CD4-positive, alpha-beta memory T cell (primary cell): ENCODE measurements at regions not wholly inside any gene's neighbourhood (a gene's known extent, or its start where the extent isn't known, plus 50 kb on each side); places are given as distances from the start of the nearest gene placed in this dataset.
"Not testable (repeated sequence)": the region's sequence is repeated elsewhere in the genome, so short reads cannot be mapped to it uniquely, and the experiment has no call there.

Source experiments
- CTCF ChIA-PET: fragments of 350-600 bp; sonication (Branson Sonifier 250); formaldehyde crosslinking; loops from one replicate; lab custom pipeline; 2021; ENCODE audit warnings: inconsistent platforms; ENCODE audit not compliant: partially characterized antibody; lab: Charles Lee
- POLR2A ChIA-PET: fragments of 350-600 bp; sonication (Branson Sonifier 250); formaldehyde crosslinking; loops from one replicate; lab custom pipeline; 2021; ENCODE audit not compliant: partially characterized antibody; lab: Charles Lee
- DNase-seq, 5 donors: peaks; one replicate each; pipeline versions ENCODE4 v3.0.0 to v3.0.0-alpha.2; 2020 to 2022; ENCODE audit warnings: mixed read lengths in 1 of 5
- H3K27ac ChIP-seq: one replicate; pipeline ENCODE4 v1.7.0; 2013; ENCODE audit warnings: low read depth, low read length
- H3K27me3 ChIP-seq: 2 replicates; pipeline ENCODE4 v1.7.0; 2013; ENCODE audit warnings: mild to moderate bottlenecking, low read length, moderate library complexity; ENCODE audit not compliant: insufficient read depth
- H3K36me3 ChIP-seq: 2 replicates; pipeline ENCODE4 v1.7.0; 2013; ENCODE audit warnings: mild to moderate bottlenecking, low read length, moderate library complexity; ENCODE audit not compliant: insufficient read depth
- H3K4me1 ChIP-seq: 2 replicates; pipeline ENCODE4 v1.7.0; 2013; ENCODE audit warnings: mild to moderate bottlenecking, low read length, moderate library complexity; ENCODE audit not compliant: insufficient read depth
- H3K4me3 ChIP-seq, 2 donors: one replicate each; pipeline ENCODE4 v1.7.0; 2013; ENCODE audit warnings: low read length in 2 of 2, mild to moderate bottlenecking in 1 of 2
- H3K9me3 ChIP-seq, 2 donors: one replicate each; pipeline ENCODE4 v1.7.0; 2013; ENCODE audit warnings: low read length in 2 of 2, control low read depth in 1 of 2; ENCODE audit not compliant: control insufficient read depth in 1 of 2
- H3K27ac Mint-ChIP-seq, 7 donors: one replicate each; pipeline ENCODE4 v1.8.0; 2020 to 2021; ENCODE audit warnings: mixed read lengths in 7 of 7, mild to moderate bottlenecking in 6 of 7, inconsistent platforms in 3 of 7, moderate library complexity in 3 of 7
- H3K27me3 Mint-ChIP-seq, 2 donors: one replicate each; pipeline ENCODE4 v1.8.0; 2020 to 2021; ENCODE audit warnings: mixed read lengths in 2 of 2
- H3K36me3 Mint-ChIP-seq, 2 donors: one replicate each; pipeline ENCODE4 v1.8.0; 2020 to 2021; ENCODE audit warnings: mixed read lengths in 2 of 2, inconsistent platforms in 1 of 2, mild to moderate bottlenecking in 1 of 2
- H3K4me1 Mint-ChIP-seq, 4 donors: one replicate each; pipeline ENCODE4 v1.8.0; 2020 to 2021; ENCODE audit warnings: mixed read lengths in 4 of 4, mild to moderate bottlenecking in 1 of 4
- H3K4me3 Mint-ChIP-seq, 8 donors: one replicate each; pipeline ENCODE4 v1.8.0; 2020 to 2021; ENCODE audit warnings: mixed read lengths in 8 of 8, mild to moderate bottlenecking in 7 of 8, moderate library complexity in 6 of 8, inconsistent platforms in 3 of 8
- H3K9me3 Mint-ChIP-seq, 8 donors: one replicate each; pipeline ENCODE4 v1.8.0; 2020 to 2021; ENCODE audit warnings: mixed read lengths in 8 of 8, mild to moderate bottlenecking in 5 of 8, inconsistent platforms in 3 of 8, moderate library complexity in 1 of 8
- intact Hi-C: fragments of 100-400 bp; cut with micrococcal nuclease; formaldehyde crosslinking; loops from one replicate; pipeline ENCODE4 v1.15.1; 2023

- H3K4me1 ChIP-seq, H3K27me3 ChIP-seq, H3K9me3 Mint-ChIP-seq, H3K27ac ChIP-seq, H3K27me3 Mint-ChIP-seq, H3K36me3 Mint-ChIP-seq, DNase-seq, H3K36me3 ChIP-seq, intact Hi-C loops, H3K9me3 ChIP-seq, H3K27ac Mint-ChIP-seq, CTCF ChIA-PET, H3K4me3 Mint-ChIP-seq, H3K4me3 ChIP-seq: not testable (repeated sequence)
- POLR2A ChIA-PET: interaction anchor here (0.6 kb wide), 1 partner anchor 242 kb away, joined by 3 read pairs; no protein-coding TSS in a partner anchor
- H3K4me1 Mint-ChIP-seq: peaks cover 11 to 20% (median 15%) of the 10 kb centered on the region in 4 donors
Measured at GRCh38 chr6:156191390-156191789, 585.8 kb upstream of the ARID1B start.

DNA sequence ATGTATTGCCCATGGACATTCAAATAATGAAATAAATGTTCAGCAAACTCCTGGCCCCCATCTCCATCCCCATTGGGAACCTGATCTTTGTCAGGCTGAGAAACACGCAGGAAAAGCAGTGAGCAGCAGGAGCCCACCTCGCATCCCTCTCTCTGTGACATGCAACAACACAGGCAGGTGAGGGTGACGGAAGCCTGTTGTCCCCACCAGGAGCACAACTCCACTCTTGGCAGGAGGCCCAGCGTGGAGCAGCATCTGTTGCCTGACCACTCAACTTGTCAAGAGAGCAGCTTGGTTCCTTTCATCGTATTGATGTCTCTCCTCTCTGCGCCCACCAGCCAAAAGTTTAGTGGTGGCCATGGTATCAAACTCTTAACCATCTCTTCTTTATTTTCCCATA, 586.9 kb upstream of the ARID1B start:
- no peak overlapping the region for H3K4me3 ChIP-seq
- no peaks in the 10 kb centered on the region for H3K4me1 ChIP-seq
- intact Hi-C loops: no loop called here
- Mint-ChIP-seq H3K27ac (no peak overlapping the region), H3K4me3 (no peak overlapping the region), H3K36me3 (no peaks in the 10 kb centered on the region), H3K9me3 (peaks cover 0 to 2% (median 0%) of the 10 kb centered on the region in 8 donors), H3K27me3 (peaks cover 0 to 3% of the 10 kb centered on the region in 2 donors), H3K4me1 (peaks cover 11 to 20% (median 15%) of the 10 kb centered on the region in 4 donors)
- ChIA-PET POLR2A (no interaction called here), CTCF (no interaction called here)
- H3K9me3 ChIP-seq: no peaks in the 10 kb centered on the region
- H3K36me3 ChIP-seq: no peaks in the 10 kb centered on the region
- no peak for DNase-seq
- no peaks in the 10 kb centered on the region for H3K27me3 ChIP-seq
- no peak overlapping the region for H3K27ac ChIP-seq

DNA sequence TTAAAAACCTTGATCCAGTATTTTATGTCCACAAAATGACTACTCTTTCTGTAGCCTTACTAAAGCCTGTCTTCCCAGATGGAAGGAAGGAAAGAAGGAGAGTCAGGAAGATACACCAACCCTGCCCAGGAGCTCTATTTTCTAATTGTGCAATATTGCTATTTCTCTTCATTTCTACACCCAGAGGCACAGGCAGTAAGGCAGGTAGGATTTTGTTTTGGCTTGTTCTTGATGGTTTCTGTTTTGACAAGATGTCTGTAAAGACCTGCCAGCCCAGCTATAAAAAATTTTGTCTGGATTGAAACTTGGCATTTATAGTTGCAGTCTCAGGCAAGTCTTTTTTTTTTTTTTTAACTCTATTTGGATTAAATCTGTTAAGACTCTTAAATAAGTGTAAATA, 587.5 kb upstream of the ARID1B start:
- Histone ChIP-seq H3K27ac (no peak overlapping the region), H3K27me3 (no peaks in the 10 kb centered on the region), H3K9me3 (no peaks in the 10 kb centered on the region), H3K4me1 (no peaks in the 10 kb centered on the region), H3K4me3 (no peak overlapping the region), H3K36me3 (no peaks in the 10 kb centered on the region)
- POLR2A ChIA-PET: no interaction called here
- H3K4me3 Mint-ChIP-seq: no peak overlapping the region
- intact Hi-C loops: no loop called here
- H3K9me3 Mint-ChIP-seq: peaks cover 0 to 2% (median 0%) of the 10 kb centered on the region in 8 donors
- no peaks in the 10 kb centered on the region for H3K36me3 Mint-ChIP-seq
- peaks cover 10 to 20% (median 15%) of the 10 kb centered on the region in 4 donors for H3K4me1 Mint-ChIP-seq
- H3K27me3 Mint-ChIP-seq: peaks cover 0 to 3% of the 10 kb centered on the region in 2 donors
- no peak for DNase-seq
- H3K27ac Mint-ChIP-seq: peak overlapping the region in 1 of 7 donors; percentile 1
- CTCF ChIA-PET: no interaction called here

DNA sequence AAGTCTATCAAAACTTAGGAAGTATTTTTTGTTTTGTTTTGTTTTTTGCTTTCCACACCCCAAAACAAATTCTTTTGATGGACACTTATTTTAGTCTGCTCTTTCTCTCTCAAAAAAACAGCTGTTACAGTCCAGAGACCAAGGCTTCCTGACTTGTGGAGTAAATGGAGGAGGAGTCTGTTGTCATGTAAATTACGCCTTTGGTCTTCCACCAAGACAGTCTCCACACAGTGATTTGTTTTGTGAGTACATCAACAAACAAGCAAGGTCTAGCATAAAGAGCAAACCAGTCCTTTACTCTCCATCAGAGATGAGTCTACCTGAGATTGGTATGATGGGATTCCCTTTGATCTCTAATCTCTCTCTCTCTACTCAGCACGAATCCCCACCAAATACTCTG, 588.0 kb upstream of the ARID1B start:
- Histone ChIP-seq H3K9me3 (no peaks in the 10 kb centered on the region), H3K27ac (no peak overlapping the region), H3K36me3 (no peaks in the 10 kb centered on the region), H3K4me1 (no peaks in the 10 kb centered on the region), H3K4me3 (no peak overlapping the region), H3K27me3 (no peaks in the 10 kb centered on the region)
- intact Hi-C loops: no loop called here
- no peak for DNase-seq
- Mint-ChIP-seq H3K36me3 (no peaks in the 10 kb centered on the region), H3K9me3 (peaks cover 0 to 2% (median 0%) of the 10 kb centered on the region in 8 donors), H3K4me3 (no peak overlapping the region), H3K27me3 (peaks cover 0 to 3% of the 10 kb centered on the region in 2 donors), H3K4me1 (peaks cover 9 to 18% (median 14%) of the 10 kb centered on the region in 4 donors), H3K27ac (peak overlapping the region in 1 of 7 donors; percentile 1)
- CTCF ChIA-PET: no interaction called here
- POLR2A ChIA-PET: no interaction called here

DNA sequence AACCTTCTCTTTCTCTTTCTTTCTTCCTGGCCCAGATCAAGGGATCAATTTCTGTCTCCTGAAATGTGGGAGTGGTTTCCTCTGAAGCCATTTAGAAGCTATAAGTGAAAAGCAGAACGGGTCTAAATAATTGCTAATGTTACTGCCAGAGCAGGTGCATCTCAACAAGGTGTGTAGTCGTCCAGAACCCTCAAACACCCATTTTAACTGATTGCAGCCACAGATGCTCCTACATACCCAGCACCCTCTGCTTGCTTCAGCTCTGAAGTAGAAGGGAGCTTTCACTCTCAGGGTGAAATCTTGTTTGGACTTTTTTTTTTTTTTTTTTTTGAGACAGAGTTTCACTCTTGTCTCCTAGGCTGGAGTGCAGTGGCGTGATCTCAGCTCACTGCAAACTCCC, 592.1 kb upstream of the ARID1B start:
- POLR2A ChIA-PET: no interaction called here
- no peaks in the 10 kb centered on the region for H3K27me3 ChIP-seq
- H3K4me3 ChIP-seq: no peak overlapping the region
- H3K4me1 ChIP-seq: peaks cover 4% of the 10 kb centered on the region
- DNase-seq: peak in 1 of 5 donors; percentile 21
- H3K36me3 ChIP-seq: no peaks in the 10 kb centered on the region
- H3K27ac Mint-ChIP-seq: peak overlapping the region in 1 of 7 donors; percentile 0
- H3K27ac ChIP-seq: no peak overlapping the region
- H3K9me3 Mint-ChIP-seq: peaks cover 0 to 2% (median 0%) of the 10 kb centered on the region in 8 donors
- no peaks in the 10 kb centered on the region for H3K36me3 Mint-ChIP-seq
- peaks cover 2 to 3% of the 10 kb centered on the region in 2 donors for H3K27me3 Mint-ChIP-seq
- H3K9me3 ChIP-seq: no peaks in the 10 kb centered on the region
- intact Hi-C loops: no loop called here
- peaks cover 0 to 22% (median 6%) of the 10 kb centered on the region in 4 donors for H3K4me1 Mint-ChIP-seq
- CTCF ChIA-PET: no interaction called here
- no peak overlapping the region for H3K4me3 Mint-ChIP-seq

- peaks cover 0 to 22% (median 6%) of the 10 kb centered on the region in 4 donors for H3K4me1 Mint-ChIP-seq
- no peak overlapping the region for H3K27ac Mint-ChIP-seq
- DNase-seq: no peak
- H3K27me3 ChIP-seq: no peaks in the 10 kb centered on the region
- no peak overlapping the region for H3K27ac ChIP-seq
- no peak overlapping the region for H3K4me3 Mint-ChIP-seq
- peaks cover 4% of the 10 kb centered on the region for H3K4me1 ChIP-seq
- H3K9me3 Mint-ChIP-seq: peaks cover 0 to 1% (median 0%) of the 10 kb centered on the region in 8 donors
- no peaks in the 10 kb centered on the region for H3K36me3 Mint-ChIP-seq
- peaks cover 2 to 3% of the 10 kb centered on the region in 2 donors for H3K27me3 Mint-ChIP-seq
- no peaks in the 10 kb centered on the region for H3K36me3 ChIP-seq
- intact Hi-C loops: no loop called here
- H3K4me3 ChIP-seq: no peak overlapping the region
- ChIA-PET CTCF (no interaction called here), POLR2A (no interaction called here)
- H3K9me3 ChIP-seq: no peaks in the 10 kb centered on the region
Measured at GRCh38 chr6:156183678-156184077, 593.5 kb upstream of the ARID1B start.

DNA sequence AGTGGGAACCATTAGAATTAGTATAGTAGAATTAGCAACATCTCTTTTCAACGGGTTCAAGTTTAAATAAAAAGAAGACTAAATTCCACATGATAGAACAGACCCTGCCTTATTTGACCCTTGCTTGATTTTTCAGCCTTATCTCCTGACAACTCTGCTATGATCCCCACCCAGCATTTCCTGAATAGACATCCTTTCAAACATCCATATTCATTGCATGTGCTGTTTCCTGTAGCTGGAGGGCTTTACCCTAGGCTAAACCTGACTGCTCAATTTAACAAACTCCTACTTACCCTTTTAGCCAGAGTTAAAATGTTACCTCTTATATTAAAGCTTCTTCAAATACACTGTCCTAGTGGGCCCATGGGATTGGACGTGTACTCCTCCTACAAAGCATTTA, 594.8 kb upstream of the ARID1B start:
- Mint-ChIP-seq H3K4me3 (peak overlapping the region in 3 of 8 donors; percentile 10 to 45 (median 30)), H3K36me3 (no peaks in the 10 kb centered on the region), H3K27ac (no peak overlapping the region), H3K4me1 (peaks cover 0 to 22% (median 6%) of the 10 kb centered on the region in 4 donors), H3K9me3 (peaks cover 0 to 3% (median 0%) of the 10 kb centered on the region in 8 donors), H3K27me3 (peaks cover 0 to 2% of the 10 kb centered on the region in 2 donors)
- H3K4me1 ChIP-seq: peaks cover 4% of the 10 kb centered on the region
- POLR2A ChIA-PET: no interaction called here
- CTCF ChIA-PET: no interaction called here
- no peaks in the 10 kb centered on the region for H3K36me3 ChIP-seq
- no peak for DNase-seq
- H3K4me3 ChIP-seq: no peak overlapping the region
- H3K27ac ChIP-seq: no peak overlapping the region
- no peaks in the 10 kb centered on the region for H3K9me3 ChIP-seq
- intact Hi-C loops: no loop called here
- no peaks in the 10 kb centered on the region for H3K27me3 ChIP-seq
